ENCODE measurements at regions not wholly inside any gene's neighbourhood (a gene's known extent, or its start where the extent isn't known, plus 50 kb on each side); places are given as distances from the start of the nearest gene placed in this dataset.
A peak's percentile ranks its signal among the peaks of the same experiment; 100 is the strongest.

- no peak for DNase-seq (ENCODE audit: low read depth)
- TF ChIP-seq, protein P1, sequence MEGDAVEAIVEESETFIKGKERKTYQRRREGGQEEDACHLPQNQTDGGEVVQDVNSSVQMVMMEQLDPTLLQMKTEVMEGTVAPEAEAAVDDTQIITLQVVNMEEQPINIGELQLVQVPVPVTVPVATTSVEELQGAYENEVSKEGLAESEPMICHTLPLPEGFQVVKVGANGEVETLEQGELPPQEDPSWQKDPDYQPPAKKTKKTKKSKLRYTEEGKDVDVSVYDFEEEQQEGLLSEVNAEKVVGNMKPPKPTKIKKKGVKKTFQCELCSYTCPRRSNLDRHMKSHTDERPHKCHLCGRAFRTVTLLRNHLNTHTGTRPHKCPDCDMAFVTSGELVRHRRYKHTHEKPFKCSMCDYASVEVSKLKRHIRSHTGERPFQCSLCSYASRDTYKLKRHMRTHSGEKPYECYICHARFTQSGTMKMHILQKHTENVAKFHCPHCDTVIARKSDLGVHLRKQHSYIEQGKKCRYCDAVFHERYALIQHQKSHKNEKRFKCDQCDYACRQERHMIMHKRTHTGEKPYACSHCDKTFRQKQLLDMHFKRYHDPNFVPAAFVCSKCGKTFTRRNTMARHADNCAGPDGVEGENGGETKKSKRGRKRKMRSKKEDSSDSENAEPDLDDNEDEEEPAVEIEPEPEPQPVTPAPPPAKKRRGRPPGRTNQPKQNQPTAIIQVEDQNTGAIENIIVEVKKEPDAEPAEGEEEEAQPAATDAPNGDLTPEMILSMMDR (IDR thresholded peaks at IDR 0.05; ENCODE audit: low read length, missing control alignments): no peak
- no peak overlapping the region for H3K4me3 ChIP-seq (replicated peaks; ENCODE audit: low read depth, low read length)
These were observed 262.6 kb upstream of the NAALADL2 start for GRCh38 chr3:174596447-174596982.

- DNase-seq (ENCODE audit: low read depth): no peak
- TF ChIP-seq, protein P1 (IDR thresholded peaks at IDR 0.05; ENCODE audit: low read length, missing control alignments): no peak
- no peak overlapping the region for H3K4me3 ChIP-seq (replicated peaks; ENCODE audit: low read depth, low read length)
These were observed 260.2 kb upstream of the NAALADL2 start for GRCh38 chr3:174598885-174599439.

DNA sequence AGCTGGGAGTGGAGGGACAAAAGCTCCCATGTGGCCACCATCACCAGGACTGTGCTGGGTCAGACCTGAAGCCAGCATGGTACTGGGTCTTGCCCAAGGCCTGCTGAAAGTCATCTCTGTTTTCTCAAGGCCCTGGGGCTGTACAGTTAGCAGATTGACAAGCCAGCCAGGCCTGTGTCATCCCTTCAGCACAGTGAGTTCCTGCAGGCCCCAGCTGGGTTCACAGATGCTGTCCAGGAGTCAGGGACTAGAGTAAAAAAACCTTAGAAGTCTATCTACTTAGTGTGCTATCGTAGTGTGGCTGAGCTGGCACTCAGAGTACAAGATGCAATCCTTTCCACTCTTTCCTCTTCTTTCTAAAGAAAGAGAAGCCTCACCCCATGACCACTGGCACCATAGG, 246.0 kb upstream of the NAALADL2 start:
- H3K4me3 ChIP-seq (replicated peaks; ENCODE audit: low read depth, low read length): no peak overlapping the region
- TF ChIP-seq, protein P1 (IDR thresholded peaks at IDR 0.05; ENCODE audit: low read length, missing control alignments): no peak

DNA sequence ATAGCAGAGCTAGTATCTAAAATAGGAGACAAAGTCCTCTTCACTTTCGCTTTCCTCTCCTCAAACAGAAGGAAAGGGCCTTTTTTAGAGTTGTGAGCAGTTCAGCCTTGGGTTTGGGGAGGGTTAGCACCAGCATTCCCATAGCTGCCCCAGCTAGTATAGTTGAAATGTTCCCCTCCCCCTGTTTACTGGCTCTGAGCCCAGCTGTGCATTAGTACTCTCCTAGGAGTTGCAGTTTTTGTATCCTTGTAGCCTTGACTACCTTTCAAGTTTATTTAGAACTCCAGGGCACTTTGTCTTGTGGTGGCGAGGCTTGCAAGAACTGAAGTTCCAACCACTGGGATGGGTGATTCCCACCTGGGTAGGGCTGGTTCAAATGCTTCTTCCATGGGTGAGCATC, 245.1 kb upstream of the NAALADL2 start:
- H3K4me3 ChIP-seq (replicated peaks; ENCODE audit: low read depth, low read length): no peak overlapping the region
- TF ChIP-seq, protein P1 (IDR thresholded peaks at IDR 0.05; ENCODE audit: low read length, missing control alignments): no peak
- peak; percentile 3 for DNase-seq (ENCODE audit: low read depth)

More for the DNA sequence above, 246.0 kb upstream of the NAALADL2 start:
- DNase-seq (ENCODE audit: low read depth): no peak

GRCh38 chr3:174618368-174619080, 240.6 kb upstream of the NAALADL2 start:
- TF ChIP-seq, protein P1 (IDR thresholded peaks at IDR 0.05; ENCODE audit: low read length, missing control alignments): no peak
- H3K4me3 ChIP-seq (replicated peaks; ENCODE audit: low read depth, low read length): no peak overlapping the region
- no peak for DNase-seq (ENCODE audit: low read depth)

GRCh38 chr3:174619239-174619638, 239.9 kb upstream of the NAALADL2 start:
- no peak for DNase-seq (ENCODE audit: low read depth)
- TF ChIP-seq, protein P1 (IDR thresholded peaks at IDR 0.05; ENCODE audit: low read length, missing control alignments): no peak
- no peak overlapping the region for H3K4me3 ChIP-seq (replicated peaks; ENCODE audit: low read depth, low read length)
